ENCODE measurements at regions not wholly inside any gene's neighbourhood (a gene's known extent, or its start where the extent isn't known, plus 50 kb on each side); places are given as distances from the start of the nearest gene placed in this dataset.

DNA sequence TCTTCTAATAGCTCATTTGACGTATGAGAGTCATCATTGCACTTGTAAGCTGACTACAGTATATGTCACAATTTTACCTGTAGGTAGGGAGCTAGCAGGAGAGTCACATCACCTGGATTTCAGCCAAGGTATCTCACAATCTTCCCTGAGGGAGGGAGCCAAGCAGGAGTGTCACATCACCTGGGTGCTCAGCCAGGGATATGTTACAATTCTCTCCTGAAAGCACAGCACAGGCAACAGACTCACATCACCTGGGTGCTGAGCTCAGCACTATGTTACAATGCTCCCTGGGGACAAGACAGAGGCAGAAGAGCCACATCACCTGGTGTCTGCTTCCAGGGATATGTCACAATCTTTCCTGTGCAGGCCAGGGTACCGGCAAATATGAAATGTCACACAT is 51.5 kb upstream of the ZNF730 start:
- Mint-ChIP-seq H3K4me3 (no peak overlapping the region), H3K36me3 (no peaks in the 10 kb centered on the region), H3K9me3 (peaks cover 68% of the 10 kb centered on the region), H3K27me3 (no peaks in the 10 kb centered on the region), H3K27ac (no peak overlapping the region), H3K4me1 (no peaks in the 10 kb centered on the region)
- CTCF ChIA-PET, result no interaction called here
- DNase-seq, result no peak

DNA sequence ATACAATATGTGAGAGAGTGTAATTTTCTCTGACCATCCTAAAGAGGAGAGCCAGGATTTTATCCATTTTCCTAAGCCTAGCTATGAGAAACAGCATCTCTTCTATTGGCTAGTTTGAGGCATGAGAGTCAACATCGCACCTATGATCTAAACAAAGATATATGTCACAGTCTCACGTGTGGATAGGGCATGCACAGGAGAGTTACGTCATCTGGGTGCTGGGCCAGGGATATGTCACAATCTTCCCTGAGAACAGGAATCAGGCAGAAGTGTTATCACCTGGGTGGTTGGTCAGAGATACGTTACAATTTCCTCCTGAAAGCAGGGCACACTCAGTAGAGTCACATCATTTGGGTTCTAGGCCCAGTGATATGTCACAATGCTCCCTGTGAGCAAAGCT is 53.9 kb upstream of the ZNF730 start:
- no peak overlapping the region for H3K4me3 Mint-ChIP-seq
- H3K9me3 Mint-ChIP-seq, result peaks cover 69% of the 10 kb centered on the region
- CTCF ChIA-PET, result no interaction called here
- DNase-seq, result no peak
- no peak overlapping the region for H3K27ac Mint-ChIP-seq
- H3K27me3 Mint-ChIP-seq, result no peaks in the 10 kb centered on the region
- no peaks in the 10 kb centered on the region for H3K36me3 Mint-ChIP-seq
- H3K4me1 Mint-ChIP-seq, result no peaks in the 10 kb centered on the region

DNA sequence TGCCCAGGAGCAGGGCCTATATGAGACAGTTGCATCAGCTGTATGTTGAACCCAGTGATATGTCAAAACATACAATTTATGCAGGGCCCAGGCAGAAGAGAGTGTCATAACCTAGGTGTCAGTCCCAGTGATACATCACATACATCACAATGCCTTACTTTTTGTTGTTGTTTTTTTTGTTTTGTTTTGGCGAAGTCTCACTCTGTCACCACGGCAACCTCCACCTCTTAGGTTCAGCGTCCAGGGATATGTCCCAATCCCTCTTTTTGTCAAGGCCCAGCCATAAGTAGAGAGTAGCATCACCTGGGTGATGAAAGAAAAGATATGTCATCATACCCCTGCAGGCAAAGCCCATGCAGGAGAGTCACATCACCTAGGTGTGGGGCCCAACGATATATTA is 56.8 kb upstream of the ZNF730 start:
- CTCF ChIA-PET, result no interaction called here
- H3K9me3 Mint-ChIP-seq, result peaks cover 70% of the 10 kb centered on the region

DNA sequence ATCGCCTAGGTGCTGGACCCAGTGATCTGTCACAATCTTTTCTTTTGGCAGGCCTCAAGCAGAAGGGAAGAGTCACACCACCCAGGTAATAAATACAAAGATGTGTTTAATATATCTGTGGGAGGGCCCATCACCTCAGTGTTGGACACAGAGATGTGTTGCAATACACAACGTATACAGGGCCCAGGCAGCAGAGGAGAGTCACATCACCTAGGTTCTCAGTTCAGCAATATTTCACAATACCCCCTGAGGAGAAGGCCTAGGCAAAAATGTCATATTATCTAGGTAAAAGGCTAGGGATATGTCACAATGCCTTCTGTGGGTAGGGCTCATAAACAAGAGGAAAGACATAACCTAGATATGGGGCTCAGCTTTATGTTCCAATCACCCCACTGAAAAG is 53.5 kb upstream of the ZNF728 start:
- Mint-ChIP-seq H3K9me3 (peaks cover 74% of the 10 kb centered on the region), H3K27me3 (no peaks in the 10 kb centered on the region), H3K27ac (no peak overlapping the region), H3K4me1 (no peaks in the 10 kb centered on the region), H3K36me3 (no peaks in the 10 kb centered on the region), H3K4me3 (no peak overlapping the region)
- no peak for DNase-seq
- CTCF ChIA-PET, result no interaction called here

More for the DNA sequence above, 56.8 kb upstream of the ZNF730 start:
- Mint-ChIP-seq H3K27me3 (no peaks in the 10 kb centered on the region), H3K4me3 (no peak overlapping the region), H3K4me1 (no peaks in the 10 kb centered on the region), H3K36me3 (no peaks in the 10 kb centered on the region), H3K27ac (no peak overlapping the region)
- DNase-seq, result no peak

DNA sequence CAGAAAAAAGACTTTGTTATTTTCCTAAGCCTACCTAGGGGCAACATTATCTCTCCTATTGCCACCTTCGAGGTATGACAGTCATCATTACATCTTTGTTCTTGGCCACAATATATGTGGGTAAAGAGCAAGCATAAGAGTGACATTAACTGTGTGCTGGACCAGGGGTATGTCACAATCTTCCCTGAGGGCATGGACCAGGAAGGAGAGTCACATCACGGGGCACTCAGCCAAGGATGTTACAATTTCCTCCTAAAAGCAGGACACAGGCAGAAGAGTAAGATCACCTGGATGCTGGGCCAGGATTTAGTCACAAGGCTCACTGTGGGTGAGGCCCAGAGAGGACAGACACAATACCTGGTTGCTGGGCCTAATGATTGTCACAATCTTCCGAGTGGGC is 53.0 kb upstream of the ZNF728 start:
- CTCF ChIA-PET, result no interaction called here
- H3K4me1 Mint-ChIP-seq, result no peaks in the 10 kb centered on the region
- H3K36me3 Mint-ChIP-seq, result no peaks in the 10 kb centered on the region

DNA sequence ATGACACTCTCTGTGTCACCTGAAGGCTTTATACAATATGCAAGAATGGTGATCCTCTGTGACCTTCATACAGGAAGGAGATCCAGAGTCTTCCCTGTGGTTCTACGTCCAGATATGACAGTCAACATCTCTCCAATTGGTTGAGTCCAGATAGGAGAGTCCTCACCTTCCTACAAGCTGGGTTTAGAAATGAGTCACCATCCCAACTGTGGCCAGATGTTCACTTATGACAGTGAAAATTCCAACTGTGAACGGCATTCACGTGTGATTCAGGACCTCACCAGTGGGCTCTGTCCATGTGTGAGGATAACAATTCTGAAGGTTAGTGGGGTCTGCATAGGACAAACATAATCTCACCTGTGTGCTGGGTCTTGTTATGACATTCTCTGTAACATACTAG is 52.5 kb upstream of the ZNF728 start:
- Mint-ChIP-seq H3K4me1 (no peaks in the 10 kb centered on the region), H3K27me3 (no peaks in the 10 kb centered on the region), H3K9me3 (peaks cover 74% of the 10 kb centered on the region), H3K27ac (no peak overlapping the region), H3K4me3 (no peak overlapping the region), H3K36me3 (no peaks in the 10 kb centered on the region)
- DNase-seq, result no peak
- CTCF ChIA-PET, result no interaction called here

More for the DNA sequence above, 53.0 kb upstream of the ZNF728 start:
- H3K9me3 Mint-ChIP-seq, result peaks cover 74% of the 10 kb centered on the region
- no peak overlapping the region for H3K4me3 Mint-ChIP-seq
- H3K27me3 Mint-ChIP-seq, result no peaks in the 10 kb centered on the region
- H3K27ac Mint-ChIP-seq, result no peak overlapping the region
- DNase-seq, result no peak

DNA sequence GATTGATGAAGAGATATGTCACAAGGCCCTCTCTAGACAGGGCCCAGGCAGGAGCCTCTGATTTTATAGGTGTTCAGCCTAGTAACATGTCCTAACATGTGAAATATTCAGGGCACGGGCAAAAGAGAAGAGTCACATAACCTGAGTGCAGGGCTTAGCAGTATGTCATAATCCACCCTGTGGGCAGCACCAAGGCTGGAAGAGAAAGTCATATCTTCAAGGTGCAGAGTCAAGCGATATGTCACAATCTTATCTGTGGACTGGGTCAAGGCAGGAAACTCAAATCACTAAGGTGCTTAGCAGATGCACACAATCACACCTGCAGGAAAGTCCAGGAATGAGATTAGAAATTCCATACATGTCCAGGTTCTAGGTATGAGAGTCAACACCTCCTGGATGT is 51.5 kb upstream of the ZNF728 start:
- DNase-seq, result no peak
- H3K27ac Mint-ChIP-seq, result no peak overlapping the region
- CTCF ChIA-PET, result no interaction called here

More for the DNA sequence above, 51.5 kb upstream of the ZNF728 start:
- no peaks in the 10 kb centered on the region for H3K4me1 Mint-ChIP-seq
- H3K27me3 Mint-ChIP-seq, result no peaks in the 10 kb centered on the region
- no peaks in the 10 kb centered on the region for H3K36me3 Mint-ChIP-seq
- H3K9me3 Mint-ChIP-seq, result peaks cover 67% of the 10 kb centered on the region
- H3K4me3 Mint-ChIP-seq, result no peak overlapping the region
